ENCODE measurements at regions not wholly inside any gene's neighbourhood (a gene's known extent, or its start where the extent isn't known, plus 50 kb on each side); places are given as distances from the start of the nearest gene placed in this dataset.
"Not testable (repeated sequence)": the region's sequence is repeated elsewhere in the genome, so short reads cannot be mapped to it uniquely, and the experiment has no call there.

GRCh38 chr18:60246606-60247005 is 126.0 kb downstream of the MC4R start:
- intact Hi-C loops (cut with micrococcal nuclease; ENCODE audit: unreplicated experiment) = no loop called here
- H3K4me3 ChIP-seq (ENCODE audit: low read depth, low read length) = no peak overlapping the region
- Mint-ChIP-seq H3K9me3 (ENCODE audit: unreplicated experiment) (no peaks in the 10 kb centered on the region), H3K4me3 (ENCODE audit: unreplicated experiment) (no peak overlapping the region), H3K36me3 (ENCODE audit: insufficient read depth, unreplicated experiment) (no peaks in the 10 kb centered on the region), H3K4me1 (ENCODE audit: low read depth, unreplicated experiment) (no peaks in the 10 kb centered on the region), H3K27ac (ENCODE audit: unreplicated experiment) (no peak overlapping the region), H3K27me3 (ENCODE audit: insufficient read depth, unreplicated experiment) (peaks cover 4% of the 10 kb centered on the region)
- no peaks in the 10 kb centered on the region for H3K4me1 ChIP-seq
- no peaks in the 10 kb centered on the region for H3K9me3 ChIP-seq
- H3K36me3 ChIP-seq (ENCODE audit: control insufficient read depth, insufficient read depth, low read length) = no peaks in the 10 kb centered on the region
- TF ChIP-seq CTCF (IDR thresholded peaks at IDR 0.05; ENCODE audit: insufficient read depth in 1 of 2, low read depth in 1 of 2, low read length in 1 of 2, severe bottlenecking in 1 of 2, unreplicated experiment in 1 of 2) = no peak
- ChIA-PET CTCF (no interaction called here), POLR2A (no interaction called here)
- DNase-seq = no peak
- no TSS peak for BruUV-seq (replicated peaks)
- no peaks in the 10 kb centered on the region for H3K27me3 ChIP-seq (replicated peaks; ENCODE audit: control insufficient read depth, insufficient read depth, low read length)

GRCh38 chr18:60245096-60245495 is 127.5 kb downstream of the MC4R start:
- no peak overlapping the region for H3K4me3 ChIP-seq (ENCODE audit: low read depth, low read length)
- Mint-ChIP-seq H3K4me1 (ENCODE audit: low read depth, unreplicated experiment) (no peaks in the 10 kb centered on the region), H3K4me3 (ENCODE audit: unreplicated experiment) (no peak overlapping the region), H3K27me3 (ENCODE audit: insufficient read depth, unreplicated experiment) (peaks cover 4% of the 10 kb centered on the region), H3K27ac (ENCODE audit: unreplicated experiment) (no peak overlapping the region), H3K36me3 (ENCODE audit: insufficient read depth, unreplicated experiment) (no peaks in the 10 kb centered on the region), H3K9me3 (ENCODE audit: unreplicated experiment) (no peaks in the 10 kb centered on the region)
- BruUV-seq (replicated peaks) = no TSS peak
- no peaks in the 10 kb centered on the region for H3K4me1 ChIP-seq
- no peak for DNase-seq
- ChIA-PET CTCF (no interaction called here), POLR2A (no interaction called here)
- H3K9me3 ChIP-seq = no peaks in the 10 kb centered on the region
- H3K36me3 ChIP-seq (ENCODE audit: control insufficient read depth, insufficient read depth, low read length) = no peaks in the 10 kb centered on the region
- TF ChIP-seq CTCF (IDR thresholded peaks at IDR 0.05; ENCODE audit: insufficient read depth in 1 of 2, low read depth in 1 of 2, low read length in 1 of 2, severe bottlenecking in 1 of 2, unreplicated experiment in 1 of 2) = no peak
- H3K27me3 ChIP-seq (replicated peaks; ENCODE audit: control insufficient read depth, insufficient read depth, low read length) = no peaks in the 10 kb centered on the region
- intact Hi-C loops (cut with micrococcal nuclease; ENCODE audit: unreplicated experiment) = no loop called here

GRCh38 chr18:60239024-60239710 is 133.4 kb downstream of the MC4R start:
- intact Hi-C loops (cut with micrococcal nuclease; ENCODE audit: unreplicated experiment); H3K4me1 ChIP-seq; H3K4me3 Mint-ChIP-seq (ENCODE audit: unreplicated experiment); H3K27me3 ChIP-seq (replicated peaks; ENCODE audit: control insufficient read depth, insufficient read depth, low read length); H3K27me3 Mint-ChIP-seq (ENCODE audit: insufficient read depth, unreplicated experiment); H3K4me1 Mint-ChIP-seq (ENCODE audit: low read depth, unreplicated experiment); BruUV-seq (replicated peaks); H3K9me3 ChIP-seq; H3K9me3 Mint-ChIP-seq (ENCODE audit: unreplicated experiment); CTCF ChIA-PET; H3K36me3 ChIP-seq (ENCODE audit: control insufficient read depth, insufficient read depth, low read length); DNase-seq; POLR2A ChIA-PET; H3K27ac Mint-ChIP-seq (ENCODE audit: unreplicated experiment); H3K36me3 Mint-ChIP-seq (ENCODE audit: insufficient read depth, unreplicated experiment); H3K4me3 ChIP-seq (ENCODE audit: low read depth, low read length): not testable (repeated sequence)

GRCh38 chr18:60235164-60235563 is 137.4 kb downstream of the MC4R start:
- Histone ChIP-seq H3K4me1 (no peaks in the 10 kb centered on the region), H3K4me3 (ENCODE audit: low read depth, low read length) (no peak overlapping the region), H3K9me3 (no peaks in the 10 kb centered on the region), H3K27me3 (replicated peaks; ENCODE audit: control insufficient read depth, insufficient read depth, low read length) (no peaks in the 10 kb centered on the region), H3K36me3 (ENCODE audit: control insufficient read depth, insufficient read depth, low read length) (no peaks in the 10 kb centered on the region)
- DNase-seq = no peak
- no peaks in the 10 kb centered on the region for H3K27me3 Mint-ChIP-seq (ENCODE audit: insufficient read depth, unreplicated experiment)
- ChIA-PET CTCF (no interaction called here), POLR2A (no interaction called here)
- intact Hi-C loops (cut with micrococcal nuclease; ENCODE audit: unreplicated experiment) = no loop called here
- H3K9me3 Mint-ChIP-seq (ENCODE audit: unreplicated experiment) = no peaks in the 10 kb centered on the region
- no TSS peak for BruUV-seq (replicated peaks)
- no peak for TF ChIP-seq CTCF (IDR thresholded peaks at IDR 0.05; ENCODE audit: insufficient read depth in 1 of 2, low read depth in 1 of 2, low read length in 1 of 2, severe bottlenecking in 1 of 2, unreplicated experiment in 1 of 2)
- no peaks in the 10 kb centered on the region for H3K4me1 Mint-ChIP-seq (ENCODE audit: low read depth, unreplicated experiment)
- H3K4me3 Mint-ChIP-seq (ENCODE audit: unreplicated experiment) = no peak overlapping the region
- no peak overlapping the region for H3K27ac Mint-ChIP-seq (ENCODE audit: unreplicated experiment)
- no peaks in the 10 kb centered on the region for H3K36me3 Mint-ChIP-seq (ENCODE audit: insufficient read depth, unreplicated experiment)

All from Caco-2 (cell line).